Activated CD8-positive, alpha-beta T cell treated with anti-CD3 and anti-CD28 coated beads for 36 hours (primary cell): ENCODE measurements at regions not wholly inside any gene's neighbourhood (a gene's known extent, or its start where the extent isn't known, plus 50 kb on each side); places are given as distances from the start of the nearest gene placed in this dataset.

Source experiments
- ATAC-seq: fragments of 200-7000 bp; cut with Tn5 transposase; one replicate; pipeline ENCODE4 v1.10.0; 2021; ENCODE audit warnings: mild to moderate bottlenecking, moderate library complexity
- CTCF ChIA-PET: fragments of 350-600 bp; sonication (Branson Sonifier 250); formaldehyde crosslinking; loops from one replicate; lab custom pipeline; 2021; ENCODE audit warnings: antibody characterized with exemption; lab: Charles Lee
- POLR2A ChIA-PET: fragments of 350-600 bp; sonication (Branson Sonifier 250); formaldehyde crosslinking; loops from one replicate; lab custom pipeline; 2021; ENCODE audit warnings: antibody characterized with exemption; lab: Charles Lee
- DNase-seq: peaks from one replicate; pipeline ENCODE4 v3.0.0-alpha.2; 2020
- H3K27ac Mint-ChIP-seq: one replicate; pipeline ENCODE4 v1.8.0; 2021; ENCODE audit warnings: mild to moderate bottlenecking, mixed read lengths
- H3K27me3 Mint-ChIP-seq: one replicate; pipeline ENCODE4 v1.8.0; 2021; ENCODE audit warnings: mixed read lengths
- H3K36me3 Mint-ChIP-seq: one replicate; pipeline ENCODE4 v1.8.0; 2021; ENCODE audit warnings: low read depth, mixed read lengths
- H3K4me1 Mint-ChIP-seq: one replicate; pipeline ENCODE4 v1.8.0; 2021; ENCODE audit warnings: low read depth, mixed read lengths
- H3K4me3 Mint-ChIP-seq: one replicate; pipeline ENCODE4 v1.8.0; 2021; ENCODE audit warnings: mild to moderate bottlenecking, moderate library complexity, mixed read lengths
- H3K9me3 Mint-ChIP-seq: one replicate; pipeline ENCODE4 v1.8.0; 2021; ENCODE audit warnings: mixed read lengths
- intact Hi-C: fragments of 100-400 bp; cut with micrococcal nuclease; formaldehyde crosslinking; loops from one replicate; pipeline ENCODE4 v1.10.0; 2022
- TF ChIP-seq, protein P1 (sequence below): fragments of 200-600 bp; IDR thresholded peaks from one replicate; pipeline ENCODE4 v1.8.0; 2022; ENCODE audit warnings: antibody characterized with exemption, mild to moderate bottlenecking

DNA sequence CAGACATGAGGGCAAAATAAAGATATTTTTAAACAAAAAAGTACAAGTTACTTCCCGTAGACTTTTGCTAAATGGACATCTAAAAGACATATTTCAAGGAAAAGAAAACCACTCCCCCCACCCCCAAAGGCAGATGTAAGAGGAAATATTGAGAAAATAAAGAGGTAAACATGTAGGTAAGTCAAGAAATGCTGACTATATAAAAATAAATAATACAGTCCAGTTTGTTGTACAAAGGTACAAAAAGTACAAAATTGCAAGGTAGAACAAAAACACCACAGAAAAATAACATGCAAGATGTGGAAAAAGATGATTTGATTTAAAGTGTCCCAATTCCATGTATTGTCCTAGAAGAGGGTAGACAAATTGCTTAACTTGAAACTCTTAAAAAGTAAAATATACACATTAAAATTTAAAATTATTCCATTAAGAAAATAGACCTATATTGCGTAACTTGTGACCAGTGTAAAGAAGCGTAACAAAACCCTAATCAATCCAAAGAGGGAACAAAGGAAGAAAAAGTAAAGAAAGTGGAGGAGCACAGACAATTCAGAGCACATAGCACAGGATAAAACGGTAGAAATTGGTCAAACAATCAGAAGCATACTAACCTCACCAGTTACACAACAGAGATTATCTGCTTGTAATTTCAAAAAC, 58.4 kb upstream of the FAM216B start:
- no peaks in the 10 kb centered on the region for H3K4me1 Mint-ChIP-seq
- intact Hi-C loops, result no loop called here
- ChIA-PET CTCF (no interaction called here), POLR2A (no interaction called here)
- no peaks in the 10 kb centered on the region for H3K9me3 Mint-ChIP-seq
- no peak for ATAC-seq
- H3K27ac Mint-ChIP-seq, result no peak overlapping the region
- H3K27me3 Mint-ChIP-seq, result peaks cover 15% of the 10 kb centered on the region
- H3K4me3 Mint-ChIP-seq, result no peak overlapping the region
- H3K36me3 Mint-ChIP-seq, result no peaks in the 10 kb centered on the region
- DNase-seq, result no peak
- TF ChIP-seq, protein P1, sequence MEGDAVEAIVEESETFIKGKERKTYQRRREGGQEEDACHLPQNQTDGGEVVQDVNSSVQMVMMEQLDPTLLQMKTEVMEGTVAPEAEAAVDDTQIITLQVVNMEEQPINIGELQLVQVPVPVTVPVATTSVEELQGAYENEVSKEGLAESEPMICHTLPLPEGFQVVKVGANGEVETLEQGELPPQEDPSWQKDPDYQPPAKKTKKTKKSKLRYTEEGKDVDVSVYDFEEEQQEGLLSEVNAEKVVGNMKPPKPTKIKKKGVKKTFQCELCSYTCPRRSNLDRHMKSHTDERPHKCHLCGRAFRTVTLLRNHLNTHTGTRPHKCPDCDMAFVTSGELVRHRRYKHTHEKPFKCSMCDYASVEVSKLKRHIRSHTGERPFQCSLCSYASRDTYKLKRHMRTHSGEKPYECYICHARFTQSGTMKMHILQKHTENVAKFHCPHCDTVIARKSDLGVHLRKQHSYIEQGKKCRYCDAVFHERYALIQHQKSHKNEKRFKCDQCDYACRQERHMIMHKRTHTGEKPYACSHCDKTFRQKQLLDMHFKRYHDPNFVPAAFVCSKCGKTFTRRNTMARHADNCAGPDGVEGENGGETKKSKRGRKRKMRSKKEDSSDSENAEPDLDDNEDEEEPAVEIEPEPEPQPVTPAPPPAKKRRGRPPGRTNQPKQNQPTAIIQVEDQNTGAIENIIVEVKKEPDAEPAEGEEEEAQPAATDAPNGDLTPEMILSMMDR, result no peak

DNA sequence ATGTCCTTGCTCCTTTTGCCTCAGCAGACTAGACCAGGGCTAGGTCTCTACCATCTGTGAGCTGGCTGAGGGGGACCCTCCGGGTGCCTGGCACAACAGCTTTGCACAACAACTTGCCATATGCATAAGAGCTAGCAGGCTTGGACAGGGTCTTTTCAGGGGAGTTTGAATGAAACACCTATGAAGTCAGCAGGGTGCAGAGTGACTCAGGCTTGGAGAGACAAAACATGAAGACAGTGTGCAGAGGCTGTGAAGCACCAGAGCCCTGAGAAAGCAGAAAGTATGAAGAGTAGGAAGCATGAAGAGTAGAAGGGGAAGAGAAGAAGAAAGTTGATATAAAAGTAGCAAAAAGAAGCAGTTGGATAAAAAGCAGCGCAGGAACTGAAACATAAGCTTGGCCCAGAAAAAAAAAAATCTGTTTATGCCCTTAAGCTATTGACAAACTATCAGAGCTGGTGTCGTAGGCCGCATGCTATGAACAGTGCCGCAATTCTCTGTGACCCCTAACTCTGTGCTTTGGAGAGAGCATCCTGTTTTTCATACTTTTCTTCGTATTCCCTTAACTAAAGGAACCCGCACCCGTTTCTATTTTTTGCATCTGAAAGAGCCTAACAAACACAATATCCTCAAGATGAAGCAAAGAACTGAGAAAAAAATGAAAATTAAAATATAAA, 52.7 kb upstream of the FAM216B start:
- POLR2A ChIA-PET, result interaction anchor here (0.6 to 1.6 kb wide), 2 partner anchors 25 to 1520 kb away, joined by 3 to 4 read pairs; no protein-coding TSS in a partner anchor
- no peak for DNase-seq
- CTCF ChIA-PET, result no interaction called here
- TF ChIP-seq, protein P1, result no peak
- no peak for ATAC-seq
- H3K27ac Mint-ChIP-seq, result no peak overlapping the region
- H3K4me3 Mint-ChIP-seq, result no peak overlapping the region
- intact Hi-C loops, result no loop called here
- no peaks in the 10 kb centered on the region for H3K36me3 Mint-ChIP-seq
- H3K4me1 Mint-ChIP-seq, result no peaks in the 10 kb centered on the region
- peaks cover 12% of the 10 kb centered on the region for H3K27me3 Mint-ChIP-seq
- no peaks in the 10 kb centered on the region for H3K9me3 Mint-ChIP-seq

DNA sequence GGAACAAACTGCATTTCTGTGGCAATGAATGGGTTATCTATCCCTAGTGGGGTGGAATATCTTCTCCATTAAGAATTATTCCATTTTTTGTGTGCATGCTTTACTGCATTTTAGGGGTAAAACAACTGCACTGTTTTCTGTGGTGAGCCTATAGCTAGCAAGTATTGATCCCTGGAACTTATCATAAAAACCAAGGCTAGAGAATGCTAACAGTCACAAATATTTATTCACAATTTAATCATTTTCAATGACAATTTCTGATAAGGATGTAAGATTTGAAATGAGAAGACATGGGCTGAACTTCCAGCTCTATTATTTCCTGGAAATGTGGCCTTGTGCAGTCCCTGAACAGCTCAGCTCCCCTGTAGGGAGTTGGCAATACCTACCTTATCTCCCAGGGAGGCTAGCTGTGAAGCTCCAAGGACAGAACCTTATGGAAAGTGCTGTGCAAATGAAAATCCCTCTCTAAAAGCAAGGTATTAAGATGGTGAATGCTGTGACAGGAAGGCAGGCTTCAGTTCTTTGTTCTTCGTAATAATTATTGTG, 51.5 kb upstream of the FAM216B start:
- Mint-ChIP-seq H3K4me1 (no peaks in the 10 kb centered on the region), H3K36me3 (no peaks in the 10 kb centered on the region), H3K27ac (no peak overlapping the region), H3K27me3 (peaks cover 12% of the 10 kb centered on the region), H3K4me3 (no peak overlapping the region), H3K9me3 (no peaks in the 10 kb centered on the region)
- intact Hi-C loops, result no loop called here
- no peak for ATAC-seq
- TF ChIP-seq, protein P1, result no peak
- ChIA-PET CTCF (no interaction called here), POLR2A (interaction anchor here (1.6 kb wide), 1 partner anchor 27 kb away, joined by 4 read pairs; no protein-coding TSS in a partner anchor)
- no peak for DNase-seq
